LNCaP clone FGC (cell line): ENCODE measurements at regions not wholly inside any gene's neighbourhood (a gene's known extent, or its start where the extent isn't known, plus 50 kb on each side); places are given as distances from the start of the nearest gene placed in this dataset.

Experiments used
- DNase-seq: peaks from one replicate; pipeline ENCODE4 v3.0.0-alpha.2; 2011; ENCODE audit warnings: low read depth
- H3K4me3 ChIP-seq: 2 replicates; pipeline ENCODE4 v1.5.1; 2011; ENCODE audit warnings: mild to moderate bottlenecking, low read depth, low read length, control low read depth
- CTCF ChIP-seq: IDR thresholded peaks from 2 replicates; pipeline ENCODE4 v1.5.1; 2012; ENCODE audit warnings: mild to moderate bottlenecking; ENCODE audit not compliant: control insufficient read depth, insufficient read depth; ENCODE audit errors: extremely low read depth

GRCh38 chr11:79918846-79919245, 478.0 kb upstream of the TENM4 start:
- TF ChIP-seq CTCF, result no peak
- no peak for DNase-seq

GRCh38 chr11:79906164-79906563, 465.3 kb upstream of the TENM4 start:
- no peak for DNase-seq
- no peak for TF ChIP-seq CTCF
- no peak overlapping the region for H3K4me3 ChIP-seq

More at GRCh38 chr11:79918846-79919245, 478.0 kb upstream of the TENM4 start:
- H3K4me3 ChIP-seq, result no peak overlapping the region

- no peak for TF ChIP-seq CTCF
- no peak for DNase-seq
- no peak overlapping the region for H3K4me3 ChIP-seq
Measured at GRCh38 chr11:79902493-79902892, 461.7 kb upstream of the TENM4 start.

GRCh38 chr11:79897896-79898295, 457.1 kb upstream of the TENM4 start:
- H3K4me3 ChIP-seq, result no peak overlapping the region
- DNase-seq, result no peak
- no peak for TF ChIP-seq CTCF

GRCh38 chr11:79896258-79896657, 455.4 kb upstream of the TENM4 start:
- no peak overlapping the region for H3K4me3 ChIP-seq
- TF ChIP-seq CTCF, result no peak
- DNase-seq, result no peak

- no peak for TF ChIP-seq CTCF
- no peak for DNase-seq
- H3K4me3 ChIP-seq, result no peak overlapping the region
Measured at GRCh38 chr11:79894111-79894510, 453.3 kb upstream of the TENM4 start.

GRCh38 chr11:79890272-79890671, 449.4 kb upstream of the TENM4 start:
- TF ChIP-seq CTCF, result no peak
- no peak overlapping the region for H3K4me3 ChIP-seq
- DNase-seq, result no peak
